HK-2 (cell line): ENCODE measurements at regions not wholly inside any gene's neighbourhood (a gene's known extent, or its start where the extent isn't known, plus 50 kb on each side); places are given as distances from the start of the nearest gene placed in this dataset.
"Not testable (repeated sequence)": the region's sequence is repeated elsewhere in the genome, so short reads cannot be mapped to it uniquely, and the experiment has no call there.

Source experiments
- DNase-seq: peaks from one replicate; pipeline ENCODE4 v3.0.0-alpha.2; 2018; ENCODE audit not compliant: unreplicated experiment

DNA sequence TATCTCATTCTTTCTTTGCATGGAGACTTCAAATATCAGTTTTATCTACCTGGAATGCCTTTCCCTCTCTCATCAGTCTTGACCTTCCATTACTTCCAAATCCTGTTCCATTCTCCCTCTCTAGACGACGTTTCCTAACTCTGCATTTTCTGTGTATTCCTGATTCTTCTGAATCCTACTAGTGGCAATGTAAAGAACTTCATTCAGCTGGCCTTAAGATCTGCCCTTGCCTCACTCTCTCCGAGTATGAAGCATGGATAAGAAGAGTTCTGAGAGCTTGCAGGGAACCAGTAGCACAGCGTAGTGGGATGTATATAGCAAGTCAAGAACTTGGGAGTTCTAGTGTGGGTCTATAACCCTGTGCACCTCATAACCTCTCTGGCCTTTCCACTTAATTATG lies 68.5 kb upstream of the HOXC13 start:
- no peak for DNase-seq

DNA sequence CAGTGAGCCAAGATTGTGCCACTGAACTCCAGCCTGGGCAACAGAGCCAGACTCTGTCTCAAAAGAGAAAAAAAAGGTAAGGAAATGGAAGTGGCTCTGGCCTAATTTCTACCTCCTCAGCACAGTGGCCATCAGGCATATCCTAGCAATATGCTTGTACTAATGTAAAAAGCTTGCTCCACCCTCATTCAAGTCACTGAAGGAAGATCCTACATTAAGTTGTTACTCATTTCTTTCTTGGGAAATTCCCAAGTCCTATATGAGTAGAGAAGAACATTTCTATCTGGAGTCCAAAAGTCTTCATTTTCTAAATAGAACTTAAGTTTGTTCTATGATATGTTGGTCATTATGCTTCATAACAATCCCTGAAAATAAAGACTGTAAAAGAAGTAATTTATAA lies 67.3 kb upstream of the HOXC13 start:
- no peak for DNase-seq

DNA sequence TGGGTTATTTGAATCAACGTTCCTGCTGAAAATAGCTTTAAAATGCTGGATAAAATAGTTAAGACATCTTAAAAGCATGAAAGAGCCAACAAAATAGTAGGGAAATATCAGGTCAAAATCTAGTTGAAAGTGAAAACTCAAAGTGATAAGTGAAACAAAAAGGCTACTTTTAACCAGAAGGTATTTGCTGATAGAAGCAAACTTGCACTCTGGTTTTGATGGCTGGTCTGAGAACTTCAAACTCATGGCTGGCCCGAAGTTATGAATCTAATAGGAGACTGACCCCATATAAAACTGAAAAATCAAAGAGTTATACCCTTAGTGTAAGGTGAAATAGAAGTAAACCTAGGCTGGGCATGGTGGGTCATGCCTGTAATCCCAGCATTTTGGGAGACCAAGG lies 66.3 kb upstream of the HOXC13 start:
- no peak for DNase-seq

DNA sequence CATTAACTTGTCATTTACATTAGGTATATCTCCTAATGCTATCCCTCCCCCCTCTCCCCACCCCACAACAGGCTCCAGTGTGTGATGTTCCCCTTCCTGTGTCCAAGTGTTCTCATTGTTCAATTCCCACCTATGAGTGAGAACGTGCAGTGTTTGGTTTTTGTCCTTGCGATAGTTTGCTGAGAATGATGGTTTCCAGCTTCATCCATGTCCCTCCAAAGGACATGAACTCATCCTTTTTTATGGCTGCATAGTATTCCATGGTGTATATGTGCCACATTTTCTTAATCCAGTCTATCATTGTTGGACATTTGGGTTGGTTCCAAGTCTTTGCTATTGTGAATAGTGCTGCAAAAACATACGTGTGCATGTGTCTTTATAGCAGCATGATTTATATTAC lies 60.7 kb upstream of the HOXC13 start:
- not testable (repeated sequence) for DNase-seq

DNA sequence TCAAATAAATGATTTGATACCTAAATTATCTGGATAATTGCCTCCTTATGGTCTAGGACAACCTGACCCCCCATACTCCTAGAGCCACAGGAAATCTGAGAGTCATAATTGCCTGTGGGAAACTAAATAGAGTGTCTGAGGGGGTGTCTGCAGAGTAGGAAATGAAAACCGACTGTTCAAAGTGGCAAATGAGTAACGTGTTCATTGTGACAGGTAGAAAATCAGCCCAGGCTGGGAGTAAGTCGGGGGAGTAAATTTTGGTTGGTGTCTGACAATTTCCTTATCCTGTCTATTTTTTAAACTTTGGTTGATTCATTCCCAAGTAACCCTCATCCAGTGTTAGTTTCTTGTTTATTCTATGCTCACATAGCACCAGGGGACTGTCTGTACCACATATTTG lies 51.6 kb upstream of the HOXC13 start:
- no peak for DNase-seq

DNA sequence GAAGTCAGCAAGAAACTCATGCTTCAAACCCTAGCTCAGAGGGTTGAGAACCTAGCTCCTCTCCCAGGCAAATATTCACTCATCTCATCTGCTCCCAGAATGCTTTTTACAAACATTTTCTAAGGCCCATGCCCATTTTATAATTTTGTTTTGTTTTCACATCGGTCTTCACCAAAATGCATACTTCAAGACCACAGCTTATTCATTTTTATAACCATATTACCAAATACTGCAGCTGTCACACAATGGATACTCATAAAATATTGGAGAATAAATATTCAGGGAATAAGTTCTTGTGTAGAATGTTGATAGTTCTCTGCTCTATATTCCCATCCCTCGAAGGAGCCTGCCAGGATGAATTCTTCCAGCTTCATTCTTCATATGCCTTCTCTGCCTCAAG lies 50.8 kb upstream of the HOXC13 start:
- no peak for DNase-seq
